ENCODE measurements at regions not wholly inside any gene's neighbourhood (a gene's known extent, or its start where the extent isn't known, plus 50 kb on each side); places are given as distances from the start of the nearest gene placed in this dataset.

GRCh38 chr9:28956116-28956880 is 1383.0 kb upstream of the C9orf72 start:
- no peaks in the 10 kb centered on the region for H3K36me3 ChIP-seq (replicated peaks; ENCODE audit: insufficient read depth, low read length)
- H3K4me3 ChIP-seq (ENCODE audit: low read length) = no peak overlapping the region
- no peaks in the 10 kb centered on the region for H3K27me3 ChIP-seq (replicated peaks; ENCODE audit: insufficient read depth, low read length)
- DNase-seq = no peak
- TF ChIP-seq EZH2phosphoT487 (IDR thresholded peaks at IDR 0.05; ENCODE audit: low read length) = no peak
- TF ChIP-seq EZH2 (optimal IDR thresholded peaks at IDR 0.05; ENCODE audit: low read depth, low read length) = no peak
- TF ChIP-seq CTCF (IDR thresholded peaks at IDR 0.05; ENCODE audit: low read length) = no peak
- H3K79me2 ChIP-seq (ENCODE audit: low read length) = no peaks in the 10 kb centered on the region
- H3K27ac ChIP-seq (ENCODE audit: low read length) = no peak overlapping the region
- H3K4me1 ChIP-seq (ENCODE audit: low read length) = no peaks in the 10 kb centered on the region
- H3K9me3 ChIP-seq (replicated peaks; ENCODE audit: insufficient read depth, low read length) = no peaks in the 10 kb centered on the region
- H3K4me2 ChIP-seq (ENCODE audit: low read depth, low read length) = no peak overlapping the region
- H3K9me2 ChIP-seq (replicated peaks; ENCODE audit: insufficient read depth, low read length) = no peaks in the 10 kb centered on the region
- H3F3A ChIP-seq (ENCODE audit: insufficient read depth, low read length) = no peaks in the 10 kb centered on the region
- H3K9ac ChIP-seq (ENCODE audit: low read length) = no peak overlapping the region
- H2AFZ ChIP-seq (ENCODE audit: low read length) = no peak overlapping the region
- no peaks in the 10 kb centered on the region for H4K20me1 ChIP-seq (ENCODE audit: insufficient read depth, low read length)

GRCh38 chr9:28960602-28961001 is 1387.3 kb upstream of the C9orf72 start:
- TF ChIP-seq CTCF (IDR thresholded peaks at IDR 0.05; ENCODE audit: low read length) (no peak), EZH2 (optimal IDR thresholded peaks at IDR 0.05; ENCODE audit: low read depth, low read length) (no peak), EZH2phosphoT487 (IDR thresholded peaks at IDR 0.05; ENCODE audit: low read length) (no peak)
- Histone ChIP-seq H3K9ac (ENCODE audit: low read length) (no peak overlapping the region), H3K79me2 (ENCODE audit: low read length) (no peaks in the 10 kb centered on the region), H3K27ac (ENCODE audit: low read length) (no peak overlapping the region), H3K9me3 (replicated peaks; ENCODE audit: insufficient read depth, low read length) (no peaks in the 10 kb centered on the region), H3K36me3 (replicated peaks; ENCODE audit: insufficient read depth, low read length) (no peaks in the 10 kb centered on the region), H3K9me2 (replicated peaks; ENCODE audit: insufficient read depth, low read length) (no peaks in the 10 kb centered on the region), H3K4me1 (ENCODE audit: low read length) (no peaks in the 10 kb centered on the region), H3K27me3 (replicated peaks; ENCODE audit: insufficient read depth, low read length) (no peaks in the 10 kb centered on the region), H2AFZ (ENCODE audit: low read length) (no peak overlapping the region), H3K4me3 (ENCODE audit: low read length) (no peak overlapping the region), H3F3A (ENCODE audit: insufficient read depth, low read length) (no peaks in the 10 kb centered on the region), H3K4me2 (ENCODE audit: low read depth, low read length) (no peak overlapping the region), H4K20me1 (ENCODE audit: insufficient read depth, low read length) (no peaks in the 10 kb centered on the region)
- DNase-seq = no peak

- no peak for TF ChIP-seq EZH2phosphoT487 (IDR thresholded peaks at IDR 0.05; ENCODE audit: low read length)
- no peak for TF ChIP-seq EZH2 (optimal IDR thresholded peaks at IDR 0.05; ENCODE audit: low read depth, low read length)
- TF ChIP-seq CTCF (IDR thresholded peaks at IDR 0.05; ENCODE audit: low read length) = no peak
- Histone ChIP-seq H3K9ac (ENCODE audit: low read length) (no peak overlapping the region), H3K36me3 (replicated peaks; ENCODE audit: insufficient read depth, low read length) (no peaks in the 10 kb centered on the region), H3F3A (ENCODE audit: insufficient read depth, low read length) (no peaks in the 10 kb centered on the region), H3K4me3 (ENCODE audit: low read length) (no peak overlapping the region), H3K9me3 (replicated peaks; ENCODE audit: insufficient read depth, low read length) (no peaks in the 10 kb centered on the region), H3K9me2 (replicated peaks; ENCODE audit: insufficient read depth, low read length) (no peaks in the 10 kb centered on the region), H3K27me3 (replicated peaks; ENCODE audit: insufficient read depth, low read length) (no peaks in the 10 kb centered on the region), H4K20me1 (ENCODE audit: insufficient read depth, low read length) (no peaks in the 10 kb centered on the region), H3K79me2 (ENCODE audit: low read length) (no peaks in the 10 kb centered on the region), H3K4me2 (ENCODE audit: low read depth, low read length) (no peak overlapping the region), H2AFZ (ENCODE audit: low read length) (no peak overlapping the region), H3K27ac (ENCODE audit: low read length) (no peak overlapping the region), H3K4me1 (ENCODE audit: low read length) (no peaks in the 10 kb centered on the region)
- no peak for DNase-seq
Measured at GRCh38 chr9:28961623-28962022, 1388.3 kb upstream of the C9orf72 start.
